ENCODE measurements at regions not wholly inside any gene's neighbourhood (a gene's known extent, or its start where the extent isn't known, plus 50 kb on each side); places are given as distances from the start of the nearest gene placed in this dataset.

DNA sequence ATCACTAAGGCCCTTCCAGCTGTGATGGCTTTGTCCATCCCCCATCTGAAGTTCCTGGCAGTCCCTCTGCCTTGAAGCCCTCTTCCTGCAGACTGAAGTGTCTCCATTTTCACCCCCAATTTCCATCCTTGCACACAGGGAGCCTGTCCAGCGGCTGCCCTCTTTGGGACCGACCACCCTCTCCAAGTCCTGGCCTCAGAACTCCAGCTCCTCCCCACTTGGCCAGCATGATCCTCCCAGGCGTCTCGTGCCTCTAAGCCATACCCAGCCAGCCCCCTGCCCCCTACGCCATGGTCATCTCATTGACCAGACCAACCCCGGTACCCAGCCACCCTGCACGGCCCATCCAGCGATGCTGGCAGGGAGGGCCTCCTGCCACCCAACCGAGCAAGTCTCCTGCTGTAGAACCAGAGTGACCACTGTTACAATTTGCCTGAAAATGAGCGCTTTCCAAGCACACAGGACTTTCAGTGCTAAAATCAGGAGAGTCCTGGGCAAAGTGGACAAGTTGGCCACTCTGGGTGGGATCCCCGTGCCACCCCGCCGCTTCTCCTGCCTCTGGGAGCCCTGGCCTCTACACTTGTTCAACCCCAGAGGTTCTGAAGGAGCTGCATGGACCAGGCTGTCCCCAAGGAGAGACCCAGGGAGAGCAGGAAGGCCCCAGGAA is 362.0 kb downstream of the SEC14L1 start:
- TF ChIP-seq HDAC2 (CRISPR knock-in tag; IDR thresholded peaks at IDR 0.05) (no peak), CREB1 (IDR thresholded peaks at IDR 0.05) (no peak), CREB1 (CRISPR knock-in tag; IDR thresholded peaks at IDR 0.05) (no peak)
- TF ChIP-seq, protein P1, sequence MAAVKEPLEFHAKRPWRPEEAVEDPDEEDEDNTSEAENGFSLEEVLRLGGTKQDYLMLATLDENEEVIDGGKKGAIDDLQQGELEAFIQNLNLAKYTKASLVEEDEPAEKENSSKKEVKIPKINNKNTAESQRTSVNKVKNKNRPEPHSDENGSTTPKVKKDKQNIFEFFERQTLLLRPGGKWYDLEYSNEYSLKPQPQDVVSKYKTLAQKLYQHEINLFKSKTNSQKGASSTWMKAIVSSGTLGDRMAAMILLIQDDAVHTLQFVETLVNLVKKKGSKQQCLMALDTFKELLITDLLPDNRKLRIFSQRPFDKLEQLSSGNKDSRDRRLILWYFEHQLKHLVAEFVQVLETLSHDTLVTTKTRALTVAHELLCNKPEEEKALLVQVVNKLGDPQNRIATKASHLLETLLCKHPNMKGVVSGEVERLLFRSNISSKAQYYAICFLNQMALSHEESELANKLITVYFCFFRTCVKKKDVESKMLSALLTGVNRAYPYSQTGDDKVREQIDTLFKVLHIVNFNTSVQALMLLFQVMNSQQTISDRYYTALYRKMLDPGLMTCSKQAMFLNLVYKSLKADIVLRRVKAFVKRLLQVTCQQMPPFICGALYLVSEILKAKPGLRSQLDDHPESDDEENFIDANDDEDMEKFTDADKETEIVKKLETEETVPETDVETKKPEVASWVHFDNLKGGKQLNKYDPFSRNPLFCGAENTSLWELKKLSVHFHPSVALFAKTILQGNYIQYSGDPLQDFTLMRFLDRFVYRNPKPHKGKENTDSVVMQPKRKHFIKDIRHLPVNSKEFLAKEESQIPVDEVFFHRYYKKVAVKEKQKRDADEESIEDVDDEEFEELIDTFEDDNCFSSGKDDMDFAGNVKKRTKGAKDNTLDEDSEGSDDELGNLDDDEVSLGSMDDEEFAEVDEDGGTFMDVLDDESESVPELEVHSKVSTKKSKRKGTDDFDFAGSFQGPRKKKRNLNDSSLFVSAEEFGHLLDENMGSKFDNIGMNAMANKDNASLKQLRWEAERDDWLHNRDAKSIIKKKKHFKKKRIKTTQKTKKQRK (IDR thresholded peaks at IDR 0.05; ENCODE audit: low read length): no peak
- TF ChIP-seq, protein P2, sequence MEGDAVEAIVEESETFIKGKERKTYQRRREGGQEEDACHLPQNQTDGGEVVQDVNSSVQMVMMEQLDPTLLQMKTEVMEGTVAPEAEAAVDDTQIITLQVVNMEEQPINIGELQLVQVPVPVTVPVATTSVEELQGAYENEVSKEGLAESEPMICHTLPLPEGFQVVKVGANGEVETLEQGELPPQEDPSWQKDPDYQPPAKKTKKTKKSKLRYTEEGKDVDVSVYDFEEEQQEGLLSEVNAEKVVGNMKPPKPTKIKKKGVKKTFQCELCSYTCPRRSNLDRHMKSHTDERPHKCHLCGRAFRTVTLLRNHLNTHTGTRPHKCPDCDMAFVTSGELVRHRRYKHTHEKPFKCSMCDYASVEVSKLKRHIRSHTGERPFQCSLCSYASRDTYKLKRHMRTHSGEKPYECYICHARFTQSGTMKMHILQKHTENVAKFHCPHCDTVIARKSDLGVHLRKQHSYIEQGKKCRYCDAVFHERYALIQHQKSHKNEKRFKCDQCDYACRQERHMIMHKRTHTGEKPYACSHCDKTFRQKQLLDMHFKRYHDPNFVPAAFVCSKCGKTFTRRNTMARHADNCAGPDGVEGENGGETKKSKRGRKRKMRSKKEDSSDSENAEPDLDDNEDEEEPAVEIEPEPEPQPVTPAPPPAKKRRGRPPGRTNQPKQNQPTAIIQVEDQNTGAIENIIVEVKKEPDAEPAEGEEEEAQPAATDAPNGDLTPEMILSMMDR (CRISPR knock-in tag; IDR thresholded peaks at IDR 0.05): no peak

All from HepG2 (cell line).